ENCODE measurements at regions not wholly inside any gene's neighbourhood (a gene's known extent, or its start where the extent isn't known, plus 50 kb on each side); places are given as distances from the start of the nearest gene placed in this dataset.
A peak's percentile ranks its signal among the peaks of the same experiment; 100 is the strongest.

DNA sequence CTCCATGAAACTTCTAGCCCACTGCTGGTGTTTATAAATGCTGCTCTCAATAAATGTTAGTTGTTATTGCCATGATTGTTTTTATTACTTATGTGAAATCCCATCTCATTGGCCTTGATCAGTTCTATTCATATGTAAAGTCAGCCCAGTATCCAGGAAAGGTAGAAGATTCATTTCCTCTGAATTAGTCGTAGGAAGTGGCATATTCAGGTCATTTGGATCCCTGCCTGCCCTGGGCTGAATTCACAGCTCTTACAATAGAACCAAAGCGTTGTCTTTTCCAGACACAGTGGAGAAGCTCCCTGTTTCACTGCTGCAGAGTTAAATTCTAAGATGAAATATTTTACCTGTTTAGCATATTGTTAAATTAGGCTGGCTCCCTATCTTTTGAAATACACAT lies 70.3 kb downstream of the MAIP1 start:
- 45 to 61% (median 57%) methylated on average over 2 of the region's 2 CpGs for WGBS, 4 donors
- TF ChIP-seq POLR2A (IDR thresholded peaks at IDR 0.05) = no peak
- TF ChIP-seq, protein P1, sequence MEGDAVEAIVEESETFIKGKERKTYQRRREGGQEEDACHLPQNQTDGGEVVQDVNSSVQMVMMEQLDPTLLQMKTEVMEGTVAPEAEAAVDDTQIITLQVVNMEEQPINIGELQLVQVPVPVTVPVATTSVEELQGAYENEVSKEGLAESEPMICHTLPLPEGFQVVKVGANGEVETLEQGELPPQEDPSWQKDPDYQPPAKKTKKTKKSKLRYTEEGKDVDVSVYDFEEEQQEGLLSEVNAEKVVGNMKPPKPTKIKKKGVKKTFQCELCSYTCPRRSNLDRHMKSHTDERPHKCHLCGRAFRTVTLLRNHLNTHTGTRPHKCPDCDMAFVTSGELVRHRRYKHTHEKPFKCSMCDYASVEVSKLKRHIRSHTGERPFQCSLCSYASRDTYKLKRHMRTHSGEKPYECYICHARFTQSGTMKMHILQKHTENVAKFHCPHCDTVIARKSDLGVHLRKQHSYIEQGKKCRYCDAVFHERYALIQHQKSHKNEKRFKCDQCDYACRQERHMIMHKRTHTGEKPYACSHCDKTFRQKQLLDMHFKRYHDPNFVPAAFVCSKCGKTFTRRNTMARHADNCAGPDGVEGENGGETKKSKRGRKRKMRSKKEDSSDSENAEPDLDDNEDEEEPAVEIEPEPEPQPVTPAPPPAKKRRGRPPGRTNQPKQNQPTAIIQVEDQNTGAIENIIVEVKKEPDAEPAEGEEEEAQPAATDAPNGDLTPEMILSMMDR (IDR thresholded peaks at IDR 0.05) = no peak
- ATAC-seq (no peak), DNase-seq (no peak)
- Histone ChIP-seq H3K27ac (peak overlapping the region in 10 of 12 donors; percentile 45 to 84 (median 66)), H3K9me3 (no peaks in the 10 kb centered on the region), H3K27me3 (no peaks in the 10 kb centered on the region), H3K4me3 (no peak overlapping the region), H3K4me1 (peaks cover 0 to 22% (median 0%) of the 10 kb centered on the region in 12 donors), H3K36me3 (no peaks in the 10 kb centered on the region)
- intact Hi-C loops (cut with DNase I) = no loop called here

DNA sequence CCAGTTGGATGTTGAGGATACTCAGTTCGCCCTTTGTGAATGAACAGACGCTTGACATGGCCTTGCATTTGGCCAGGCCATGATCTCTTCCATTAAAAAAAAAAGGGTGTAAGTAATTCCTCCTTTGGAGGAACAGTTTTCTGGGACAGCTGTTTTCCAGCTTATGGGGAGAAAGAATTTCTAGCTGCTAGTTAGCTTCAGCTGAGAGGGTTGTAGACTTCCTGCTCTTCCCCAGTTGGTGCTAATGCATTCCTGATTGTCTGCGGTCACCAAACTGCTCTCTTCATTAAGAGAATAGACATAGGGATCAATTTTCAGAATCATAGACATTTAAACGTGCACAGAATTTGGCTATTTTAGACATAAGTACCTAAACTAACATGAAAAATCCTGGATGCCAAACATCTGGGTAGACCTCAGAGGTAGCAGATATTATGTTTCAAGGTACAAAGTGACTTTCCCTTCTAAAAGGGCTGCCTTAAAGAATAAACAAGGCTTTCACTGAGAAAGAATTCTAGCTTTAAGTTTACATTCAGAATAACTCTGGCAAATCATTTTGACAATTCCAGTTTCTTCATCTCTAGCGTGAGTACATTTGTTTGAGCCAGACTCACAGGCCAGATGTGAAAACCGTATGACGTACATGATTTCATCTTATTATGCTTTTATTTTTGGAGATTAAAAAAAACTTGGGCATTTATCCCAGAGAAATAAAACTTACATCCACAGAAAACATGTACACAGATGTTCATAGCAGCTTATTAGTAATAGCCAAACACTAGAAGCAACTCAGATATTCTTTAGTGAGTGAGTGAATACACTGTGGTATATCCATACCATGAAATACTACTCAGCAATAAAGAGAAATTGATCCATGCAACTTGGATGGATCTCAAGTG lies 71.2 kb downstream of the MAIP1 start:
- Histone ChIP-seq H3K27ac (peak overlapping the region; percentile 45 to 84 (median 63)), H3K9me3 (no peaks in the 10 kb centered on the region), H3K4me1 (peaks cover 0 to 22% (median 0%) of the 10 kb centered on the region in 12 donors), H3K36me3 (no peaks in the 10 kb centered on the region), H3K27me3 (no peaks in the 10 kb centered on the region), H3K4me3 (no peak overlapping the region)
- no peak for TF ChIP-seq POLR2A (IDR thresholded peaks at IDR 0.05)
- TF ChIP-seq, protein P1 (IDR thresholded peaks at IDR 0.05) = no peak
- intact Hi-C loops (cut with DNase I) = no loop called here
- 65 to 73% (median 71%) methylated on average over 7 of the region's 7 CpGs for WGBS, 4 donors
- peak in 1 of 5 donors; percentile 10 for DNase-seq
- peak in 3 of 4 donors; percentile 56 to 80 (median 64) for ATAC-seq

DNA sequence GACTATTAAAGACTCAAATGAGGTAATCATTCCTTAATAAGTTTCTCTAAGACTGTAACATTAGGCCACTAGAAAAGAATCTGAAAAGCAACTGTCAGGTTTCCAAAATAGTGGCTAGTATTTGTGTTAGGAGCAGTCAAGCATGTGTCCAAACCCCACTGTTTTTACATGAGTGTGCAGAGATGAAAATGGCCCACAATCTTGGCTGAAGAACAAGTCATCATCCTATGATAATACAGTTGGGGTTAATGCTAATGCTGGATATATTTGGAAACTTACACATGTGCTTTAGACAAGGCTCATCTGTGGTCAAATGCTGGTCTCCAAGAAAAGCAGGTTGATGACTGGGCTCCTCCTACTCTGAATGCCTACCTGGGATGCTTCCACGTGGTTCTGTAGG lies 73.6 kb downstream of the MAIP1 start:
- no peaks in the 10 kb centered on the region for H3K36me3 ChIP-seq
- no peaks in the 10 kb centered on the region for H3K27me3 ChIP-seq
- TF ChIP-seq, protein P1 (IDR thresholded peaks at IDR 0.05) = no peak
- TF ChIP-seq POLR2A (IDR thresholded peaks at IDR 0.05) = no peak
- no peak overlapping the region for H3K4me3 ChIP-seq
- peaks cover 0 to 22% (median 0%) of the 10 kb centered on the region in 12 donors for H3K4me1 ChIP-seq
- intact Hi-C loops (cut with DNase I) = no loop called here
- 69 to 90% (median 80%) methylated on average over 1 of the region's 1 CpG for WGBS, 4 donors
- ATAC-seq (peak in 1 of 4 donors; percentile 14), DNase-seq (no peak)
- no peak overlapping the region for H3K27ac ChIP-seq
- H3K9me3 ChIP-seq = no peaks in the 10 kb centered on the region

DNA sequence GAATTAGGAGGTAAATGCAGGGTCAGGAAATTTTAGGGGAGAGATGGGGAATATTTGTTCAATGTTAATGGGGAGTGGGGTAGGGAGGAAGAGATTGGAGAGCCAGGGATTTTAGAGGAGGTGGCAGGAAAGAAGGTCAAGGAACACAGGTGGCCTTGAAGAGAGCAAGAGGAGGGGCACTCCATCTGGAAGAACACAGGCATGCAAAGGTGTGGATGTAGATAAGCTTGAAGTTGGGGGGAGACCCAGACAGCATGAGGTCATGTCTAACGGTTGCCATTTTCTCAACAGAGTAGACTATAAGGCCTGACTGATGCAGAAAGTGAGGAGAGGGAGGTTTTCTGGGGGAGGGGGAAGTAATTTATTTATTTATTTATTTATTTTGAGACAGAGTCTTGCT lies 77.5 kb downstream of the MAIP1 start:
- Histone ChIP-seq H3K4me3 (no peak overlapping the region), H3K27me3 (no peaks in the 10 kb centered on the region), H3K36me3 (no peaks in the 10 kb centered on the region), H3K4me1 (peaks cover 0 to 16% (median 0%) of the 10 kb centered on the region in 12 donors), H3K27ac (no peak overlapping the region), H3K9me3 (no peaks in the 10 kb centered on the region)
- ATAC-seq (no peak), DNase-seq (no peak)
- WGBS, 4 donors = 77 to 95% (median 83%) methylated on average over 1 of the region's 1 CpG
- intact Hi-C loops (cut with DNase I) = no loop called here
- no peak for TF ChIP-seq POLR2A (IDR thresholded peaks at IDR 0.05)
- TF ChIP-seq, protein P1 (IDR thresholded peaks at IDR 0.05) = no peak
